Endothelial cell of umbilical vein (primary cell): ENCODE measurements at regions not wholly inside any gene's neighbourhood (a gene's known extent, or its start where the extent isn't known, plus 50 kb on each side); places are given as distances from the start of the nearest gene placed in this dataset.

Experiments used
- BruUV-seq: library from RNA; stranded (reverse); fragments of 400-500 nt; replicated peaks from 2 replicates; lab custom pipeline; 2021; lab: Mats Ljungman, UMichigan
- CTCF ChIA-PET: fragments of 300-600, 350-600 bp; sonication (Branson Sonifier 250); formaldehyde crosslinking; loops from one replicate; lab custom pipeline; 2021; ENCODE audit warnings: antibody characterized with exemption, inconsistent platforms; lab: Charles Lee
- POLR2A ChIA-PET: fragments of 300-600, 350-600 bp; sonication (Branson Sonifier 250); formaldehyde crosslinking; loops from one replicate; lab custom pipeline; 2021; ENCODE audit warnings: antibody characterized with exemption, inconsistent platforms; lab: Charles Lee
- DNase-seq: peaks from one replicate; pipeline ENCODE4 v3.0.0-alpha.2; 2011; ENCODE audit warnings: low read depth, low spot score
- FAIRE-seq: peaks from 2 replicates; lab custom pipeline; 2011; peaks lifted over from hg19 to GRCh38; lab: Jason Lieb, UNC
- H2AFZ ChIP-seq: 2 replicates; pipeline ENCODE4 v1.6.0; 2012; ENCODE audit warnings: low read depth, low read length, control low read depth, inconsistent platforms
- H3K27ac ChIP-seq: 2 replicates; pipeline ENCODE4 v1.5.1; 2011; ENCODE audit warnings: low read depth, mild to moderate bottlenecking, control low read depth, low read length, moderate library complexity; ENCODE audit not compliant: insufficient read depth
- H3K27me3 ChIP-seq, 2 experiments: 2 replicates each; pipeline versions ENCODE4 v1.6.0 to v1.6.1; 2011; ENCODE audit warnings: low read length in 2 of 2, mixed read lengths in 1 of 2; ENCODE audit not compliant: control insufficient read depth in 2 of 2, insufficient read depth in 2 of 2
- H3K36me3 ChIP-seq, 2 experiments: 2 replicates in 1 of 2; 3 replicates in 1 of 2; pipeline ENCODE4 v1.5.1; 2011; ENCODE audit warnings: low read length in 2 of 2, mild to moderate bottlenecking in 1 of 2, moderate library complexity in 1 of 2; ENCODE audit not compliant: control insufficient read depth in 2 of 2, insufficient read depth in 2 of 2; ENCODE audit errors: extremely low read depth in 1 of 2
- H3K4me1 ChIP-seq: 3 replicates; pipeline ENCODE4 v1.5.1; 2011; ENCODE audit warnings: mild to moderate bottlenecking, low read length; ENCODE audit not compliant: control insufficient read depth, insufficient read depth; ENCODE audit errors: extremely low read depth
- H3K4me2 ChIP-seq: 2 replicates; pipeline ENCODE4 v1.6.1; 2011; ENCODE audit warnings: low read length, control low read depth, mixed read lengths; ENCODE audit not compliant: insufficient read depth
- H3K4me3 ChIP-seq, 3 experiments: fragments of 200-600 bp in 1 of 3; sonication (generic), shearing (Covaris generic) in 1 of 3; replicated peaks in 1 of 3; 2 replicates each; pipeline ENCODE4 v1.5.1; 2011 to 2016; ENCODE audit warnings: control low read depth in 3 of 3, low read length in 3 of 3, mild to moderate bottlenecking in 2 of 3, inconsistent platforms in 1 of 3, low read depth in 1 of 3, moderate library complexity in 1 of 3; ENCODE audit not compliant: insufficient read depth in 1 of 3
- H3K79me2 ChIP-seq: 2 replicates; pipeline ENCODE4 v1.6.0; 2012; ENCODE audit warnings: low read length, inconsistent platforms; ENCODE audit not compliant: control insufficient read depth, insufficient read depth
- H3K9ac ChIP-seq: replicated peaks from 2 replicates; pipeline ENCODE3; 2011; ENCODE audit warnings: low read length, control low read depth; ENCODE audit not compliant: insufficient read depth; ENCODE audit errors: extremely low read depth
- H3K9me1 ChIP-seq: replicated peaks from 3 replicates; pipeline ENCODE4 v1.6.0; 2011; ENCODE audit warnings: mild to moderate bottlenecking, low read length; ENCODE audit not compliant: control insufficient read depth, insufficient read depth; ENCODE audit errors: extremely low read depth
- H3K9me3 ChIP-seq: replicated peaks from 2 replicates; pipeline ENCODE4 v1.5.1; 2012; ENCODE audit warnings: low read length, inconsistent platforms; ENCODE audit not compliant: control insufficient read depth, insufficient read depth
- H4K20me1 ChIP-seq: replicated peaks from 2 replicates; pipeline ENCODE3; 2011; ENCODE audit warnings: mild to moderate bottlenecking, low read length; ENCODE audit not compliant: control insufficient read depth, insufficient read depth; ENCODE audit errors: extremely low read depth
- FOS ChIP-seq: IDR thresholded peaks from 2 replicates; pipeline ENCODE4 v1.6.1; 2011; ENCODE audit warnings: mild to moderate bottlenecking, low read length, moderate library complexity, borderline replicate concordance; ENCODE audit not compliant: insufficient read depth
- GATA2 ChIP-seq: IDR thresholded peaks from 2 replicates; pipeline ENCODE4 v1.7.0; 2011; ENCODE audit warnings: low read depth, mild to moderate bottlenecking, moderate library complexity, mixed read lengths, low read length; ENCODE audit not compliant: insufficient read length, insufficient read depth
- JUN ChIP-seq: IDR thresholded peaks from 2 replicates; pipeline ENCODE4 v1.6.1; 2011; ENCODE audit warnings: borderline replicate concordance, low read depth; ENCODE audit not compliant: insufficient read length, insufficient read depth
- MYC ChIP-seq: IDR thresholded peaks from one replicate; pipeline ENCODE4 v1.6.1; 2011; ENCODE audit warnings: mild to moderate bottlenecking, low read depth, low read length
- POLR2A ChIP-seq: IDR thresholded peaks from 2 replicates; pipeline ENCODE4 v1.6.1; 2012; ENCODE audit warnings: low read depth, mild to moderate bottlenecking, control low read depth, low read length
- POLR2AphosphoS5 ChIP-seq: IDR thresholded peaks from 2 replicates; pipeline ENCODE4 v1.6.1; 2012; ENCODE audit warnings: low read depth, mild to moderate bottlenecking, control low read depth, low read length, moderate library complexity; ENCODE audit not compliant: insufficient read depth
- dilution Hi-C: fragments of 300-500 bp; cut with MboI; formaldehyde crosslinking; loops from one replicate; pipeline ENCODE4 v1.15.0; 2019; ENCODE audit warnings: low sequenced_read_pairs; ENCODE audit not compliant: extremely low pct_ligation_motif_present
- intact Hi-C: fragments of 100-400 bp; cut with micrococcal nuclease; formaldehyde crosslinking; loops from one replicate; pipeline ENCODE4 v1.10.0; 2022
- TF ChIP-seq, protein P1 (sequence below): IDR thresholded peaks from 2 replicates; pipeline ENCODE4 v1.6.1; 2011; ENCODE audit not compliant: insufficient read depth, insufficient read length
- TF ChIP-seq, protein P2 (sequence below), 2 donors: IDR thresholded peaks; 1 replicate in 1 of 2; 2 replicates in 1 of 2; pipeline ENCODE4 v1.5.1; 2011; ENCODE audit warnings: low read length in 2 of 2, mild to moderate bottlenecking in 2 of 2, moderate library complexity in 2 of 2, control low read depth in 1 of 2, inconsistent platforms in 1 of 2, low read depth in 1 of 2; ENCODE audit not compliant: insufficient read depth in 1 of 2; ENCODE audit errors: extremely low read depth in 1 of 2

DNA sequence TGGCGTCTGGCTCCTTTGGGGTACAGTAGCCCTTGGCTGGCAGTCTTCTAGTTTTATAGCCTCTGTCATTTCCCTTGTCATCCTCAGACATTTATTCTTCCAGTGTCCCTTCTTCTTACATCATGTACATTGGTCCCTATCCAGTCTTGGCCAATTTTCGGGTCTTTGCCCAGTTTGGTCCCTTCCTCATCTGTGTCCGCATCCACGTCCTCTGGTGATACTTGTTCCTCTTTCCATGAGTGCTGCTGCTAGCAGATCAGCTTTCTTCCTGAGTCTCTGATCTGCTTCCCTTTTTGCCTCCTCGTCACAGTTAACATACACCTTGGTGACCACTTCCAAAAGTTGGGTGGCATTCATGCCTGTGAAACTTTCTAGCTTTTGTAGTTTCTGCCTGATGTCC is 86.2 kb upstream of the GPR6 start:
- H3K27ac ChIP-seq, result no peak overlapping the region
- dilution Hi-C loops, result no loop called here
- no TSS peak for BruUV-seq
- no peaks in the 10 kb centered on the region for H3K79me2 ChIP-seq
- no peaks in the 10 kb centered on the region for H3K4me1 ChIP-seq
- H3K9me1 ChIP-seq, result no peaks in the 10 kb centered on the region
- no peak overlapping the region for H3K4me2 ChIP-seq
- no peaks in the 10 kb centered on the region for H3K36me3 ChIP-seq
- DNase-seq (no peak), FAIRE-seq (no peak)
- ChIA-PET POLR2A (no interaction called here), CTCF (no interaction called here)
- no peak overlapping the region for H3K4me3 ChIP-seq
- intact Hi-C loops, result no loop called here
- no peak overlapping the region for H2AFZ ChIP-seq
- peaks cover 1 to 3% of the 10 kb centered on the region in 2 experiments for H3K27me3 ChIP-seq
- no peaks in the 10 kb centered on the region for H3K9me3 ChIP-seq
- no peak overlapping the region for H3K9ac ChIP-seq
- no peaks in the 10 kb centered on the region for H4K20me1 ChIP-seq
- TF ChIP-seq POLR2A, result no peak
- TF ChIP-seq FOS, result no peak
- TF ChIP-seq POLR2AphosphoS5, result no peak
- TF ChIP-seq MYC, result no peak
- TF ChIP-seq JUN, result no peak
- no peak for TF ChIP-seq GATA2
- TF ChIP-seq, protein P1, sequence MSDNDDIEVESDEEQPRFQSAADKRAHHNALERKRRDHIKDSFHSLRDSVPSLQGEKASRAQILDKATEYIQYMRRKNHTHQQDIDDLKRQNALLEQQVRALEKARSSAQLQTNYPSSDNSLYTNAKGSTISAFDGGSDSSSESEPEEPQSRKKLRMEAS, result no peak

DNA sequence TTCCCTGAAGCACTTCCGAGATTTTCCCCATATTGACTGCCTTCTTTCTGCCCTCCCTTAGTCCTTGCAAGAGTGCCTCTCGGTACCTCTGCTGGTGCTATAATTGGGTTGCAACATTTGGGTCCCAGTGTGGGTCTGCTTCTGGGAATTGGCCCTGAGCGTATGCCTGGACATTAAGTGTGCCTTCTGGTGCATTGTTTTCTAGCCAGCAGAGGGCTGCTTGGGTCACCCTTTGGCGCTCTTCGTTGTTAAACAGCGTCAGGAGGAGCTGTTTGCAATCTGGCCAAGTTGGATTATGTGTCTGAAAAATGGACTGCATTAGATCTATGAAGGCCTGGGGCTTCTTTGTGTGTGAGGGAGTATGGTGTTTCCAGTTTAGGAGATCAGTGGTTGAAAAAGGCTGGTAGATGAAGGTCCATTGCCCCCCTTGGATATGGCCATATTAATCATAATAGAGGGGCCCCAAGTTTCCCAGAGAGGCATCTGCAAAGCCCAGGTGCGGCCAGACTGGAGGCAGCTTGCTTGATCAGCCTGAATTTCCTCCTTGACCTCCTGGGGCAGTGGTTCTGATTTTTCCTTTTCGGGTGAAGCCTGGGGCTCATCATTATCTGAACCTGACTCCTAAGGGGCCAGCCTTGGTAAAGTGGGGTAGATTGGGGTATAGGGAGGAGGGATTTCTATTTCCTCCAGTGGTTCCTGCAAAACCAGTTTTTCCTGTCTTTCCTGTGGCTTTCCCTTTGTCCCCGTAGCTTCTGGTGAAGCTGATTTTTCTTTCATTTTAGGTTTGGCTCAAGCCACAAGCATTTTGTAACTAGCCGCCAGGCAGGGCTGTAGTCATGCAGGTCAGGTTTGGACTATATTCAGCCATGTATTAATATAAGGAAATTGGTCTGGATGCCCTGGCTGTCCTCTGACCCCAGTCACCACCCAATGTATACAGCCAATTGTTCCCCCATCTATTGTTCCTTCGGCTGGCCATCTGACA is 85.4 kb upstream of the GPR6 start:
- H3K4me1 ChIP-seq, result no peaks in the 10 kb centered on the region
- no peak overlapping the region for H3K9ac ChIP-seq
- no peak overlapping the region for H2AFZ ChIP-seq
- H3K9me3 ChIP-seq, result no peaks in the 10 kb centered on the region
- no peaks in the 10 kb centered on the region for H3K9me1 ChIP-seq
- BruUV-seq, result no TSS peak
- no peaks in the 10 kb centered on the region for H4K20me1 ChIP-seq
- no peaks in the 10 kb centered on the region for H3K36me3 ChIP-seq
- CTCF ChIA-PET, result no interaction called here
- no peak for DNase-seq
- H3K27ac ChIP-seq, result no peak overlapping the region
- no peak overlapping the region for H3K4me3 ChIP-seq
- intact Hi-C loops, result no loop called here
- no peak overlapping the region for H3K4me2 ChIP-seq
- no peaks in the 10 kb centered on the region for H3K79me2 ChIP-seq
- no peak for FAIRE-seq
- peaks cover 0 to 3% of the 10 kb centered on the region in 2 experiments for H3K27me3 ChIP-seq
- dilution Hi-C loops, result no loop called here
- POLR2A ChIA-PET, result no interaction called here
- no peak for TF ChIP-seq JUN
- no peak for TF ChIP-seq GATA2
- TF ChIP-seq FOS, result no peak
- TF ChIP-seq POLR2A, result no peak
- TF ChIP-seq, protein P2, sequence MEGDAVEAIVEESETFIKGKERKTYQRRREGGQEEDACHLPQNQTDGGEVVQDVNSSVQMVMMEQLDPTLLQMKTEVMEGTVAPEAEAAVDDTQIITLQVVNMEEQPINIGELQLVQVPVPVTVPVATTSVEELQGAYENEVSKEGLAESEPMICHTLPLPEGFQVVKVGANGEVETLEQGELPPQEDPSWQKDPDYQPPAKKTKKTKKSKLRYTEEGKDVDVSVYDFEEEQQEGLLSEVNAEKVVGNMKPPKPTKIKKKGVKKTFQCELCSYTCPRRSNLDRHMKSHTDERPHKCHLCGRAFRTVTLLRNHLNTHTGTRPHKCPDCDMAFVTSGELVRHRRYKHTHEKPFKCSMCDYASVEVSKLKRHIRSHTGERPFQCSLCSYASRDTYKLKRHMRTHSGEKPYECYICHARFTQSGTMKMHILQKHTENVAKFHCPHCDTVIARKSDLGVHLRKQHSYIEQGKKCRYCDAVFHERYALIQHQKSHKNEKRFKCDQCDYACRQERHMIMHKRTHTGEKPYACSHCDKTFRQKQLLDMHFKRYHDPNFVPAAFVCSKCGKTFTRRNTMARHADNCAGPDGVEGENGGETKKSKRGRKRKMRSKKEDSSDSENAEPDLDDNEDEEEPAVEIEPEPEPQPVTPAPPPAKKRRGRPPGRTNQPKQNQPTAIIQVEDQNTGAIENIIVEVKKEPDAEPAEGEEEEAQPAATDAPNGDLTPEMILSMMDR (IDR thresholded peaks at IDR 0.05; ENCODE audit: extremely low read depth in 1 of 2, insufficient read depth in 1 of 2, low read depth in 1 of 2, low read length in 2 of 2), result no peak
